ENCODE measurements at regions not wholly inside any gene's neighbourhood (a gene's known extent, or its start where the extent isn't known, plus 50 kb on each side); places are given as distances from the start of the nearest gene placed in this dataset.
"Not testable (repeated sequence)": the region's sequence is repeated elsewhere in the genome, so short reads cannot be mapped to it uniquely, and the experiment has no call there.

DNA sequence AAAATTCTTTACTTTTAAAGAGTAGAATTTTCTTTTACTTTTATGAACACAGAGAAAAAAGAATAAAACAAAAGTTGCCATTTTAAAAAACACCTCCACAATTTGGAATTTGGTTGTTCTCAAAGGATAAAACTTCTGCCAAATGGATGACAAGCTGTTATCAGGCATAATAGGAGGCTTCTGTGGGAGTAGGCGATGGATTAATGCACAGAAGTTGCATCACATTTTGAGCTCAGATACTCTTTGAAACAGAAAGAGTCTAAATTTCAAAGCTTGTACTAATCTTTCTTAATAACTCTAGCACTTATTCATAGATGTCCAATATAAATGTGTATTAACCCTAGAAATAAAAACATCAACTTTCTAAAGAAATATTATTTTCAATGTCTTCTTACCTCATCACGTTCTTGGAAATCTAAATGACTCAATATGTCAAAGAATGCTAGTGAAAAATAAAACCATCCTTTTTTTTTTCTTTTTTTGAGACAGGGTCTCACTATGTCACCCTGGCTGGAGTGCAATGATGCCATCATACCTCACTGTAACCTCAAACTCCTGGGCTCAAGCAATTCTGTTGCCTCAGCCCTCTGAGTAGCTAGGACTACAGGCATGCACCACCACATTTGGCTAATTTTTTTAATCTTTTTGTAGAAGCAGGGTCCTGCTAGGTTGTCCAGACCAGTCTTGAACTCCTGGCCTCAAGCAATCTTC is 112.8 kb upstream of the USP25 start:
- no peak for DNase-seq (ENCODE audit: low read depth)

DNA sequence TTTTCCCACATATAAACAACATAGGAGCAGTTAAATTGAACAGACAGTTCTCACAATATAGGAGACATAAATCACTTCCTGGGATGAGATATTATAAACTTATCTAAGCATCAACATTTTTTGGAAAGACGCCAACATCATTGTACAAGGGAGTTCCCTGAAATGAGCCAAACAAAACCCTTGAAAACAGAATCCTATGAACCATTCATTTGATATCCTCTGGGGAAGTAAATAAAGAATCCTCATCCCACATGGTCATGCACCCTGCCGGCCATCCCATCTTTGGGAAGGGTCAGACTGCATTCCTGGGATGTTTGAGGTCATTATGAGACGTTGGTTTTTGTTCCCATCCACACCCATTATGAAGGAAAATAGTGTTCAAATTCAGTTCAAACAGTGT is 111.8 kb upstream of the USP25 start:
- no peak for DNase-seq (ENCODE audit: low read depth)

DNA sequence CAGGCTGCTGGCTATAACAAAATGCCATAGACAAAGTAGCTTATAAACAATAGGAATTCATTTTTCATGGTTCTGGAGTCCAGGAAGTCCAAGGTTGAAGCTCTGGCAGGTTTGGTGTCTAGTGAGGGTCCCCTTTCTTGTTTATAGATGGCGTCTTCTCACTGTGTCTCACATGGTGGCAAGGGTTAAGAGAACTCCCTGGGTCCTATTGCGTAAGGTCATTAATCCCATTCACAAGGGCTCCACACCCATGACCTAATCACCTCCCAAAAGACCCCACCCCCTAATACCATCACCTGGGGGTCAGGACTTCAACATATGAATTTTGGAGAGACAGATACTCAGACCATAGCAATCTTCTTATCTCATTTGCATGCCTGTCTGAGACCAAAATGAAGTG is 108.9 kb upstream of the USP25 start:
- no peak for DNase-seq (ENCODE audit: low read depth)

DNA sequence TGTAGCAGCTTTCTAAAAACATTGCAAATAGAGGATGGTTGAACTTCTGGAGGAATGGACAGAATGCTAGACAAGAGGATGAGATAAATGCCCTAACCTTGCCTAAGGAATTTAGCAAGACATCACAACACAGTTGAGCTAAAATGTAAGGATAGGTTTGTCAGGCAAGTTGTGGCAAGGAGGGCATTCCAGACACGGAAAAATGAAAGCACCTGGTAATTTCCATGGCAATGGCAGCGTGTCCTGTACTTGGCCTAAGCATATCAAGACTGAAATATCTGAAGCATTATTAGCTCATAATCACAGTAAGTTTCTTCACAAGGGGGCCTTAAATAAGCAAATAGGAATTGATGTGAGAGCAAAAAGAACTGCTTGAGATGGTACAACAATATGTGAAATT is 105.1 kb upstream of the USP25 start:
- DNase-seq (ENCODE audit: low read depth): no peak

DNA sequence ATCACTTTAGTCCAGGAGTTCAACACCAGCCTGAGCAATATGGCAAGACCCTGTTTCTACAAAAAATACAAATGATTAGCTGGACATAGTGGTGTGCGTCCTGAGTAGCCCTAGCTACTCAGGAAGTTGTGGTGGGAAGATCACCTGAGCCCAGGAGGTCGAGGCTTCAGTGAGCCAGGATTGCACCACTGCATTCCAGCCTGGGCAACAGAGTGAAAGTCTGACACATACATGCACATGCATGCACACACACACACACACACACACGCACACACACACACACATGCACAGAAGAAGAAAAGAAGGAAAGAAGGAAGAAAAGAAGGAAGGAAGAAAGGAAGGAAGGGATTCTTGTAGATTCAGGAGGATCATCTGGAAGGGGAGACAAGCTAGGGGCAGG is 104.4 kb upstream of the USP25 start:
- DNase-seq (ENCODE audit: low read depth): no peak

DNA sequence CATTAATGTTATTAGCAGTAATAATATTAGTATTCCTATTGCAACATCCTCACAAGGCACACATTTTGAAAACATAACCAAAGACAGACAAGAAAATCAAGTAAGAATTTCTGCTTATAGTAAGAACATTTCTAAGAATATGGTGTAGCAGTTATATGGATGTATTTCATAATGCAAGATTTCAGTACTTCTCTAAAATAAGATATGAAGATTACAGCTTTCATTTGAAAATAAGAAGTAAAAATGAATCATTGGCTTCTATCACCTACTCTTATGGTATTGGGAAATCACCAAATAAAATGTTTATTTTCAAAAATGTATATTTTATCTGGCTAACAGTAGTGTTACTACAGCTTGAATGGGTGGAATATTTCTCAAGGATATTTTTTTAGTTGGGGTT is 103.8 kb upstream of the USP25 start:
- no peak for DNase-seq (ENCODE audit: low read depth)

DNA sequence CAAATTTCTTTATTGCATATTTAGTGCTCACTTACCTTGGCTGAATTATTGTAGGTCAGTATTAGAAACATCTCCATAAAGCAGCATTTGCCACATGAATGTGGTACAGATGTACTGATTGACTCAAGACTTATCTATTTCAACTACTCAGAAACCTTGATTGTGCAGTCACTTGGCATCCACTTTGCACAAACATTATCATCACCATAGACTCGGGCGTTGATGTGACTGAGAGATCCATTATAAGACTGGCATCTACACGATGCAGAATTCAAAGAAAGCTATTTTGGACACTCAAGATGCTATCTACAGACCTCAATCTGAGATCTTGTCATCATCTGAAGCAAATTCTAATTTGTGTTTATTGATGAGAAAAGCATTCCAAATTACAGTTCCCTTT is 102.8 kb upstream of the USP25 start:
- no peak for DNase-seq (ENCODE audit: low read depth)

DNA sequence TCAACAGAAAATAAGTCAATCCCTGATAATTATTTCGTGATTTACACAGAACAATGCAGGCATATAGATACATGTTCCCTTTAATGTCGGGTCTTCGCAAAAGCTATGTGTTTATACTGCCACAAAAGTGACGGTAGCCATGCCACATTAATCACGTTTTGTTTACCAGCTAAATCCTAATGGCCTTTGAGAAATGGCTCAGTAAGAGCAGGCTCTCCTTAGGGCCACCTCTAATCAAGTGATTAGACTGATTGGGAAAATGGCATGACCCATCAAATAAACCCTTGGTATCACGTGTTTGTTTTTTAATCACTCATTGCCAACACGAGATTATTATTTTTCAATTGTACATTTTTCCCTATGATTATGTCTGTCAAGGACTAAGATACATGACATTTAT is 102.0 kb upstream of the USP25 start:
- no peak for DNase-seq (ENCODE audit: low read depth)

DNA sequence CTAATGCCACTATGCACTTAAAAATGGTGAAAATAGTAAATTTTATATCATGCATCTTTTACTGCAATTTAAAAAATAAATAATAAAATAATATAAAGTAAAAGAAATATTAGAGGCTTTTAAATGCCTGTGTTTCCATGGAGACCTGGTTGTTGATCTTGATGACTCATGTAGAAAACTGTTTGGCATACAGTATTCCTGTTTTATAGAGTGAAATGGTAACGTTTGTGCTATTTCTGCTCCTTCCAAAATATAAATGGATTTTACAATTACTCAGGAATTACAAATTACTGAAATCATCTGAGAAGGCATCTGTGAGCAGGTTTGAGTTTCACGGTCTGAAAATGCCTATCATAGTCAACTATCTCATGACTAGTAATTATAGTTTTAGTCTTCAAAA is 98.4 kb upstream of the USP25 start:
- no peak for DNase-seq (ENCODE audit: low read depth)

DNA sequence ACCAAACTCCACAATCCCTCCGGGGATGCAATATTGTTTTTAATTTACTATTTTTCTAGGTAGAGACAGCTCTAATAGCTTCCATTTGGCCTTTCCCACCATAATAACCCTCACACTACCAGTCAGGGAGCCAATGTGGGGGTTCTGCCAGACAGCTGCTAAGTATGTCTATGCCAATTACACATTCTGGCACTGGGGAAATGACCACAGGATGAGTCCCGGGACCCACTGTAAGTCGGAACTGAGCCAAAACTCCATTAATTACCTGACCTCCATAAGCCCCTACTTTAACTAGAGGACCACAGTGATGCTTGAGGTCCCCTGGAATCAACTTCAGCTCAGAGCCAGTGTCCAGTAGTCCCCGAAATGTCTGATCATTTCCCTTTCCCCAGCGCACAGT is 95.2 kb upstream of the USP25 start:
- not testable (repeated sequence) for DNase-seq (ENCODE audit: low read depth)

DNA sequence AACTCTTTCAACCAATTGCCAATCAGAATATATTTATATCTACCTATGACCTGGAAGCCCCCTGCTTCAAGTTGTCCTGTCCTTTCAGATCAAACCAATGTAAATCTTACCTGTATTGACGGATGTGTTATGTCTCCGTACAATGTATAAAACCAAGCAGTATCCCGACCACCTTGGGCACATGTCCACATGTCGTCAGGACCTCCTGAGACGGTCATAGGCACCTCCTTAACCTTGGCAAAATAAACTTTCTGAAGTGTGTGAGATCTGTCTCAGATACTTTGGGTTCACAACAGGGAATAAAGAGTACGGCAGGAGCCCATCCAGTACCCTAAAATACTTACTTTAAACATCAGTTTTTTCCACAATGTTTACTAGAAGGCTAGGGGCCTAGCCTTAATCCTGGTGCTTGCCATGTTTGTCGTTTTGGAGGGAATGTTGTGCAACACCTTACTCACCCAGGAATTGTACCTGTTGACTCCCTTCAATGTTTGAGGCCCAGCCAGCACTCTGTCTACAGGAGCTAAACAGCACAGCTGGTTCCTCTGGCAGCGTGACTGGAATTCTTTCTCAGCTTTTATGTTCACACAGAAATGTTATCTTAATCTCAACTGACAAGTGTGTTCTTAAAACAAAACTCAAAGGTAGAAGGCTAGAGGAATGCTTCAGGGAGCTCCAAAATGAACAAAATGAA is 90.8 kb upstream of the USP25 start:
- no peak for DNase-seq (ENCODE audit: low read depth)

DNA sequence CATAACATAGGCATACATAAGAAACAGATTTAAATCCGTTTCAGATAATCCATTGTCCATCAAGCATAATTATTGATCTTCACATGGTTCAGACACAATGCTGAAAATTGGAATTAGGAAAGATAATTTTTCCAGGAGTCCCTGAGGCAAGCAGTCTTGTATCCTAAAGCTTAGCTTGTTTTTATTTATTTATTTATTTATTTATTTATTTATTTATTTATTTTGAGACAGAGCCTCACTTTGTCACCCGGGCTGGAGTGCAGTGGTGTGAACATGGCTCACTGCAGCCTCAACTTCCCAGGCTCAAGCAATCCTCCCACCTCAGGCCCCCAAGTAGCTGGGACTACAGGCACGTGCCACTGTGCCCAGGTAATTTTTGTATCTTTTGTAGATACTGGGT is 89.7 kb upstream of the USP25 start:
- DNase-seq (ENCODE audit: low read depth): not testable (repeated sequence)

DNA sequence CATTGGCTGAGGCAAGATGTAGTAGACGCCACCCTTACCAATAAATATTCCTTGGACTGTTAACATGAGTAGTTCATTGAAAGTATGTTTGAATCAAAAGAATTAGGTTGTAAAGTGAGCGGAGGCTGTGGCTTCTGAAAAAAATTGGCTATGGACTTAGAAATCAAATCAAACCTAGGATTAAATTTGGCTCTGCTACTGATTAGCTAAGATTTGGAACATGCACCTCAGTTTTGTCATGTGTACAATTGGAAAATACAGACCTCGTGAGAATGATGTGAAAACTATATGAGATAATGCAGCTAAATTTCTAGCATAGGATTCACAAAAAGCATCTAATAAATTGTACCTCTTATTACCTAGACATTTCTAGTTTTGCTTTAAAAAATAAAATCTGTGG is 85.3 kb upstream of the USP25 start:
- no peak for DNase-seq (ENCODE audit: low read depth)

DNA sequence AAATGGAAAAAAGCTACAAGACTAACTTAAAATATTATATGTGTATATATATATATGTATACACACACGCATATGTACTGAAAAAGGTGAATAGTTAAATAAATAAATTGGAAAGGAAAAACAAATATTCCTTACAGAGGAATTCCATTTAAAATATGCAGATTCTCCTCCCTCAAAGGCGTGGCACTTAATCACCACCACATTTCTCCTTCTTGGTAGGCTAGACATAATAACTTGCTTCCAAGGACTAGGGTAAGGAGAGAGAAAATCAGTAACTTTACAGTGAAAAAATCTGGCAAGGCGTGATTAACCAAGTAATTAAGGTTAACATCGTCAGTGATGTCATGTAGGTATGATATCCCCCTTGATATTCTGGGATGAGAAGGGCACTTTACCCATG is 84.0 kb upstream of the USP25 start:
- DNase-seq (ENCODE audit: low read depth): no peak

DNA sequence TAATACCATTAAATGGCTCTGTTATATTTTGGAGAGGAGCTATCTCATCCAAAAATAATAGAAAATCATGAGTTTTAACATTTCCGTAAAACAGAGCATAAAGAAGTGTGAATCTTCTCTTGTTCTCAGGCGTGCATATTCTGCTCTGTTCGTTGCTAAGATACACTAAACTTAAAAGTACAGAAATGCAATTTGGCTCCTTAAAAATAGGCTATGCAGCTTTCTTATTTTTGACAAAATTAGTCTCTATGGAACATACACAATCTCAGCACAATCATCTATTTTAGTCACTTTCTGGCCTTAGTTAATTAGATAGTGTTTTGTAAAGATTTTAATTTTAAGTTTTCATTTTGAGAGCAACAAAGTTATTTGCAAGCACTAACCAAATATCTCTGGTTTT is 79.0 kb upstream of the USP25 start:
- no peak for DNase-seq (ENCODE audit: low read depth)

DNA sequence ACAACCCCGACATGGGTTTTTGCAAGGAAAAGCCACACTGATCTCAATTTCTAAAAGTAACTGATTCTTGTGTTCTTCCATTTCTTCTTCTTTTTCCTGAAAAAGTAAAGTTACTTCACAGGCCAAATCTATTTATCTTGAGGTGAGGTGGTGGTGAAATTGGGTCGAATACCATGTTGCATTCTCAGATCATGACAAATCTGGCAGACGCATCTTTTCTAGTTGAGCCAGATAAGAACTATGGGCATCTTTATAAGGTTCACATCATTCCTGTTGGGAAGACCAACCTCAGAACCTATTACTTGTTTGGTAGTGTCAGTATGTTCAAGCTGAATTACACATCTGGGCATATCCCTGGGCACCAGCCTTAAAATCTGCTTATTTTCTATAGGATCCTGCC is 78.6 kb upstream of the USP25 start:
- DNase-seq (ENCODE audit: low read depth): no peak

DNA sequence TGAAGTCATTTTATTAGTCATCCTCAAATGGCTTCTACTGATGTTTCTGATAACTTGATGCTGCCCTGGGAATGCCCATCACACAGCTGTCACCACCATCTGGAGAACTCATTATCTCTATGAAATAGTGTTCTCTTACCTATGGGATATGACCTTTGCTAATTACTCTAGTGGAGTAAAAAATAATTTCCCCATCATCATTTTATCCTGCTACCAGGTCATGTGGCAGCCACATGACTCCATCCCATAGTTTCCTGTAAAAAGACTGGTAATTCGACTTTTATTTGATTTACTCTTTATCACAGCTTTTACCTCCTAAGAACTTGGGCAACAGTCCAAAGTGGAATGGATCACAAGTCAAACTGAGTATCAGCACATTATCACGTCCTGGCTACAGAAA is 76.1 kb upstream of the USP25 start:
- no peak for DNase-seq (ENCODE audit: low read depth)

DNA sequence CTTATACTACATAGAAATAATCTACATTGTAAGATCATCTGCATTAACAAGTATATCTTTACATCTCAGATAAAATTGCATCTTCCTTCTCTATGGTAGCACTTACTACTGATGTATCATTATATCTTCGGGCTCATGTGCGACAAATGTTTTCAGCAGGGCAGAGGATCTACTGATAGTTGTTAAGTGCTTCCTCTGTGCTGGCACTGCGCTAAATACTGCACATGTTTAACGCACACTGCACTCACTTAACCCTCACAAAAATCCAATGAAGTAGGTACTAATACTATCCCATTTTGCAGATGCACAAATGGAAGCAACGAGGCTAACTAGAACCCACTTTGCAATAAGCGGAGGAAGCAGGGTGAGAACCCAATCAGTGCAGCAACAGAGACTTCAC is 75.6 kb upstream of the USP25 start:
- DNase-seq (ENCODE audit: low read depth): no peak

DNA sequence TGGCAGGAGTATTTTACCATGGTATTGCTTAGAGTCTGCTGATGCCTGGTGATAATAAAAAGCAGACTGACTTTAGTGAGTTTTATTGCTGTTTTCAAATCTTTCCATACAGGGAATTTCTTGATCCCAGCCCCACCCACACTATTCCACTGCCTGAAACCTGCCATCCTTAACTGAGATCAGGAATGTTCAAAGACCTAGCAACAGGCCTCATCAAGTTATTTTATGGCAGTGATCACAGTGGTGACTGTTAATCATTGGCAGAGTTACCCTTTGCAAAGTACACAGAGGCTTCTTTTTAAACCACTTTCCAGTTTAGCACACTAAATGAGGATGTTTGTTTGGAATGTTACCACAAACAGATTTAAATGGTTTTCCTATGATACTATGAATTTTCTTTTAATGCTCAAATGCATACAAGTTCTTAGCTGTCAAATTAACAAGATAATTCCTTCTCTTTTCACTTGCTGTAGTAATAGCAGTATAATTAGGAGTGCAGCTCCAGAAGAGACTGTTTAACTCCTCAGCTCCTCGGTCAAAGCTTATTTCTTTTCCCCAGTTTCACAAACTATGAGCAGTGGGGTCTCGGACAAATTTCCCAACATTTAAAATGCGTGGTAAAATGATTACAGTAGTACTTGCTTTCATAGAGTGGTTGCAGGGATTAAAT is 69.9 kb upstream of the USP25 start:
- no peak for DNase-seq (ENCODE audit: low read depth)

DNA sequence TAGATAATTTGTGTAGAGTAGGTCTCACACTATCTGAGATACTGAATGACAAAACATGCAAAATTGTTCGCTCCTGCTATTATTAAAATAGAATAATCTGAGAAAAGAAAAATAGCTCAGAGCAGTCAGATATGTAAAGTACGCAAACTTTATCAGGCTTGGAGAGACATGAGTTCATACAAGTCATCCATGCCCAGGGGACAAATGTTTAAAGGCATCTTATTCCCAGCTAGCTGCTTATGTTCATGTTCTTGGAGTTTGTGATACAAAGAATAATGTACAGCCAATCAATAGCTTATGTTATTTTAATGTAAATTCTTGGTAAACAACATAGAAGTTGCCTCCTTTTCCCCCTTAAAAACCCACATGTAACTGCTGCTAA is 69.4 kb upstream of the USP25 start:
- DNase-seq (ENCODE audit: low read depth): no peak

DNA sequence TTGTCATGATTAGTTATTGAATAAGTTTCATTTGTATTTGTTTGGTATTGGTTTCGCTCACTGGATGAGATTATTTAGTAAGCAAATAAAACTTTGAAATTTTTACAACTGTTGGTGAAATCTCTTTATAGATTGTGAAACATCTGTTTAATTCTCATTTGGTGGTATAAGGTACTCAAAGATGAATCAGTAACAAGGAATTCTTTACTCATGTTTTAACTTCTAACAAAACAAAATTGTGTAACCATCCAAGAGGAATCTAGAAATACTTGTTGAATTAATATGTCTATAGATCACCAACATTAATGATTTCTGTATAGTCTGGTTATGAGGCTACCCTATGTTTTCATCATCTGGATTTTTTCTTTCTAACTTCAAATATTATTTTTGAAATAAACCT is 62.8 kb upstream of the USP25 start:
- DNase-seq (ENCODE audit: low read depth): no peak

DNA sequence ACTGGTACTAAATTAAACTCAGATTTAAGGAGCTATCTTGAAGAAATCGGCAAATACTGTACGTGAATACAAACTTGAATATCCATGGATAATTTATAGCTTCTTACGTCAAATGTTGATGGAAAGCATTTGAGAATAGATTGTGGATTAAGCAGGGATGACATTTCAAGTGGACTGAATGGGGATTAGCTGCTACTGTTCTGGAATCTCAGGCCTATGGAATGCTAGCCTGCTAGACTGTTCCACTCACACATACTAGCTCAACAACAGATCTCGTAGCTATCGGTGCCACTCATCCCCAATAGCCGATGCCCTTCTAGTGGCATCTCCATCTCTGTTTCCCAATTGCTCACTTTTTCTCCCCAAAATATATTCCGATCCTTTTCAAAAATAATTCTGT is 62.0 kb upstream of the USP25 start:
- DNase-seq (ENCODE audit: low read depth): no peak

DNA sequence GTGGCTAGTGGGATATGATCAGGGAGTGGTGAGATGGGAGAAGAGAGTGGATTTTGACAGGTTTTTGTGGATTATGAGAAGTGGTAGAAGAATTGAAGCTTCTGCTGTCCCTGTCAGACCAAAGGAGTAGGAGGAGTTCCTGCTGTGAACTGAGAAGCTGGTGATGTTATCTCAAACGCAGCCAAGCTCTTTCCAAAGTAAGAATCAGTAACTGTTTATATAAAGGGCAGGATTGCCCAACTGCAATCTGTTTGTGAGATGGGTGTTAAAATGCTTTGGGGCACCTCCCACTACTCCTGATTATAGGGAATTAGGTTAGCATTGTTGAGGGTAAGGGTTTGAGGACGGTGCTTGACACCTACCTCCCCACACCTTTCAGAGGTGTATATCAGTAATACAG is 60.5 kb upstream of the USP25 start:
- DNase-seq (ENCODE audit: low read depth): no peak

DNA sequence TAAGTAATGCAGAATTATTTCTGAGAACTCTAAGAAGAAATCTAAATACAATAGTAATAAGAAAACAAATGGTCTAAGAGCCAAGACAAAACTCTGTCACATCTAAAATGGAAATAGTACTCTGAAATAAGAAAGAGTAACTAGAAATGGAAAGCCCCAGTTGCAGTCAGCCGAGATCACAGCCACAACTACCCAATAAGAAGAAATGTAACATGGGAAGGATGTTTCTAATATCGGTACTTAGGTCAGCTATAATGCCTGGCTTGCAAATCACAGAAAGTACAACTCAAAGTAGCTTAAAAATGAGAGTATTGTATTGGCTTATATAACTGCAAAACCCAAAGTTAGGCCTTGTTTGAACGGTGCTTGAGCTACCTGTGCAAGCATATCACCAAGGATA is 58.6 kb upstream of the USP25 start:
- no peak for DNase-seq (ENCODE audit: low read depth)

All from stimulated activated CD8-positive, alpha-beta memory T cell treated with anti-CD3 and anti-CD28 coated beads, Interleukin-15, amount 100 ng/mL, for 1 hour (primary cell).